Psoas muscle (tissue), 7 donors: ENCODE measurements at regions not wholly inside any gene's neighbourhood (a gene's known extent, or its start where the extent isn't known, plus 50 kb on each side); places are given as distances from the start of the nearest gene placed in this dataset.

Experiments
- ATAC-seq, 4 donors: fragments of 200-7000 bp; cut with Tn5 transposase; one replicate each; pipeline ENCODE4 v1.9.1; 2020; ENCODE audit warnings: moderate library complexity in 3 of 4, mild to moderate bottlenecking in 2 of 4
- DNase-seq, 2 donors: peaks; one replicate each; pipeline ENCODE4 v3.0.0-alpha.2; 2020
- H3K27ac ChIP-seq: fragments of 200-600 bp; one replicate; pipeline ENCODE4 v1.8.0; 2022
- H3K27me3 ChIP-seq, 3 donors: fragments of 200-600 bp in 1 of 3; one replicate each; pipeline versions ENCODE4 v1.6.1 to v1.8.0; 2013 to 2022; ENCODE audit warnings: low read length in 2 of 3, mild to moderate bottlenecking in 2 of 3, moderate library complexity in 1 of 3; ENCODE audit not compliant: insufficient read depth in 3 of 3
- H3K36me3 ChIP-seq, 2 donors: fragments of 200-600 bp in 1 of 2; one replicate each; pipeline versions ENCODE4 v1.6.1 to v1.8.0; 2013 to 2022; ENCODE audit warnings: low read depth in 1 of 2, mild to moderate bottlenecking in 1 of 2, moderate library complexity in 1 of 2; ENCODE audit not compliant: insufficient read depth in 1 of 2
- H3K4me1 ChIP-seq: fragments of 200-600 bp; one replicate; pipeline ENCODE4 v1.8.0; 2022
- H3K4me3 ChIP-seq: fragments of 200-600 bp; one replicate; pipeline ENCODE4 v1.8.0; 2022; ENCODE audit warnings: mild to moderate bottlenecking
- H3K9me3 ChIP-seq: fragments of 200-600 bp; one replicate; pipeline ENCODE4 v1.8.0; 2022
- WGBS, 3 donors: extraction: QIAGEN DNeasy Blood & Tissue Kit; methylation state at CpG; one replicate each; pipeline versions ENCODE4 v1.1.6 to v1.1.7; 2013; 5-methylcytosine and 5-hydroxymethylcytosine counted together
- intact Hi-C, 2 donors: fragments of 100-400 bp; cut with DNase I; formaldehyde crosslinking; loops; one replicate each; pipeline versions ENCODE4 v1.11.0 to v1.14.2; 2022
- TF ChIP-seq, protein P1 (sequence below): fragments of 200-600 bp; IDR thresholded peaks from one replicate; pipeline ENCODE4 v1.8.0; 2022; ENCODE audit warnings: antibody characterized with exemption
- donor health status: healthy with polysubstance abuse.
- donor health status: DM: no; HTN: no; CAD: no; lungs with moderate emphysema.
- donor health status: Bipolar disorder and iron deficiency.
- donor health status: healthy.
- donor health status: DM: yes; HTN: yes; CAD: no.
- donor health status: DM: no; HTN: no; CAD: no.
- donor health status: DM: yes; HTN: yes; CAD: no.

- ATAC-seq (no peak), DNase-seq (no peak)
- Histone ChIP-seq H3K4me3 (no peak overlapping the region), H3K27me3 (no peaks in the 10 kb centered on the region), H3K27ac (no peak overlapping the region), H3K4me1 (no peaks in the 10 kb centered on the region), H3K9me3 (no peaks in the 10 kb centered on the region), H3K36me3 (no peaks in the 10 kb centered on the region)
- intact Hi-C loops = no loop called here
- TF ChIP-seq, protein P1, sequence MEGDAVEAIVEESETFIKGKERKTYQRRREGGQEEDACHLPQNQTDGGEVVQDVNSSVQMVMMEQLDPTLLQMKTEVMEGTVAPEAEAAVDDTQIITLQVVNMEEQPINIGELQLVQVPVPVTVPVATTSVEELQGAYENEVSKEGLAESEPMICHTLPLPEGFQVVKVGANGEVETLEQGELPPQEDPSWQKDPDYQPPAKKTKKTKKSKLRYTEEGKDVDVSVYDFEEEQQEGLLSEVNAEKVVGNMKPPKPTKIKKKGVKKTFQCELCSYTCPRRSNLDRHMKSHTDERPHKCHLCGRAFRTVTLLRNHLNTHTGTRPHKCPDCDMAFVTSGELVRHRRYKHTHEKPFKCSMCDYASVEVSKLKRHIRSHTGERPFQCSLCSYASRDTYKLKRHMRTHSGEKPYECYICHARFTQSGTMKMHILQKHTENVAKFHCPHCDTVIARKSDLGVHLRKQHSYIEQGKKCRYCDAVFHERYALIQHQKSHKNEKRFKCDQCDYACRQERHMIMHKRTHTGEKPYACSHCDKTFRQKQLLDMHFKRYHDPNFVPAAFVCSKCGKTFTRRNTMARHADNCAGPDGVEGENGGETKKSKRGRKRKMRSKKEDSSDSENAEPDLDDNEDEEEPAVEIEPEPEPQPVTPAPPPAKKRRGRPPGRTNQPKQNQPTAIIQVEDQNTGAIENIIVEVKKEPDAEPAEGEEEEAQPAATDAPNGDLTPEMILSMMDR = no peak
- WGBS, 3 donors = 38 to 48% (median 46%) methylated on average over 9 of the region's 9 CpGs
Observed at GRCh38 chr13:104143760-104144416, 1077.7 kb upstream of the SLC10A2 start.

DNA sequence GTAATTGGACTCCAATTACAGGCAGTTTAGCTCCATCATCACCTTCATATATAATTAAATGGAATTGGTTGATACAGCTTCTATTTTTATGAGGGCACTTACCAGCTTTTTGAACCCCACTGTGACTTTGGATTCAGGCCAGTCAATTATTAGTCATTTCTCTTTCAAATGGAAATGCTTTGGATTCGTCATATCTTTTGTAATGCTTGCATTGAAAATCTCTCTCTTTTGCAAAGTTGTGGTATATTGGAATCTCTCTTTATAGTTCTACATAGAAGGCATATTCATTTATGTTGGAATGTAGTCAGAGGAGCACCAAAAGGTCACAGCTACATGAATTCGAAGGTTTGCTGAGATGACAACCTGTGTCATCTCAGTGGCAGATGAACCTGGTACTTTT is 1074.3 kb upstream of the SLC10A2 start:
- no peak overlapping the region for H3K4me3 ChIP-seq
- H3K36me3 ChIP-seq = no peaks in the 10 kb centered on the region
- TF ChIP-seq, protein P1 = no peak
- no peak for DNase-seq
- WGBS, 3 donors = 72 to 87% (median 86%) methylated on average over 2 of the region's 2 CpGs
- no peak for ATAC-seq
- intact Hi-C loops = no loop called here
- no peaks in the 10 kb centered on the region for H3K4me1 ChIP-seq
- H3K27ac ChIP-seq = no peak overlapping the region
- no peaks in the 10 kb centered on the region for H3K9me3 ChIP-seq
- no peaks in the 10 kb centered on the region for H3K27me3 ChIP-seq

- H3K27me3 ChIP-seq = no peaks in the 10 kb centered on the region
- H3K4me3 ChIP-seq = no peak overlapping the region
- no peak overlapping the region for H3K27ac ChIP-seq
- no peaks in the 10 kb centered on the region for H3K9me3 ChIP-seq
- WGBS, 3 donors = 80 to 87% (median 81%) methylated on average over 6 of the region's 6 CpGs
- H3K36me3 ChIP-seq = no peaks in the 10 kb centered on the region
- TF ChIP-seq, protein P1 = no peak
- no peaks in the 10 kb centered on the region for H3K4me1 ChIP-seq
- no peak for ATAC-seq
- DNase-seq = no peak
- intact Hi-C loops = no loop called here
Observed at GRCh38 chr13:104137416-104137815, 1071.2 kb upstream of the SLC10A2 start.

DNA sequence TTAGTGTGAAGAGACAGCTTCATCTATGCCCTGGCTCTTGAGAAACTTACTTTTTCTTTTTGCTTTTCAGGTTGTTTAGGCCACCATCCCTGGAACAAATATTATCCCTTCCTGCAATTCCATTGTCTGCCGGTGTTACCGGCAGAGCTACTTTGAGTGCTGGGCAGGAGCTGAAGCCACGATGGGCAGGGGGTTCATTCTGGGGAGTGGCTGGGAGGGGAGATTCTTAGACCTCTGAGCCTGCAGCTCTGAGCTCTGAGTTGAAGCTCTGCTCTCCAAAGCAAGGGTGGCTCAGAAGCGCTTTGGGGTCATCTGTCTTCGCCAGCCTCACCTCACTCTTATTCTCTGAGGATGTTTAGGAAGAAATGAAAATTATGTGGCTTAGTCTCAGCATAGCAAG is 1066.6 kb upstream of the SLC10A2 start:
- Histone ChIP-seq H3K27ac (no peak overlapping the region), H3K9me3 (no peaks in the 10 kb centered on the region), H3K27me3 (no peaks in the 10 kb centered on the region), H3K4me1 (no peaks in the 10 kb centered on the region), H3K36me3 (no peaks in the 10 kb centered on the region), H3K4me3 (no peak overlapping the region)
- DNase-seq (no peak), ATAC-seq (no peak)
- TF ChIP-seq, protein P1 = no peak
- WGBS, 3 donors = 77 to 91% (median 89%) methylated on average over 5 of the region's 5 CpGs
- intact Hi-C loops = no loop called here

- Histone ChIP-seq H3K4me3 (no peak overlapping the region), H3K36me3 (no peaks in the 10 kb centered on the region), H3K9me3 (no peaks in the 10 kb centered on the region), H3K27ac (no peak overlapping the region), H3K27me3 (no peaks in the 10 kb centered on the region), H3K4me1 (no peaks in the 10 kb centered on the region)
- ATAC-seq = no peak
- WGBS, 3 donors = 47 to 59% (median 53%) methylated on average over 5 of the region's 5 CpGs
- no peak for DNase-seq
- TF ChIP-seq, protein P1 = no peak
- intact Hi-C loops = no loop called here
Observed at GRCh38 chr13:104114101-104114500, 1047.9 kb upstream of the SLC10A2 start.
